DOHH2 (cell line): ENCODE measurements at regions not wholly inside any gene's neighbourhood (a gene's known extent, or its start where the extent isn't known, plus 50 kb on each side); places are given as distances from the start of the nearest gene placed in this dataset.

Experiments
- H3F3A ChIP-seq: fragments of 200-600 bp; sonication (generic), shearing (Covaris generic); 2 replicates; pipeline ENCODE4 v1.6.0; 2016; ENCODE audit warnings: antibody characterized with exemption, mild to moderate bottlenecking; ENCODE audit not compliant: control insufficient read depth, insufficient read depth
- H3K27ac ChIP-seq: fragments of 200-600 bp; sonication (generic); 2 replicates; pipeline ENCODE4 v1.5.1; 2014; ENCODE audit warnings: low read depth, mild to moderate bottlenecking, low read length, moderate library complexity
- H3K27me3 ChIP-seq: fragments of 200-600 bp; sonication (generic); 2 replicates; pipeline ENCODE4 v1.6.1; 2014; ENCODE audit warnings: mild to moderate bottlenecking, low read length, mixed read lengths; ENCODE audit not compliant: control insufficient read depth
- H3K36me3 ChIP-seq: fragments of 200-600 bp; sonication (generic); 2 replicates; pipeline ENCODE4 v1.6.1; 2014; ENCODE audit warnings: mild to moderate bottlenecking, low read length, moderate library complexity, mixed read lengths; ENCODE audit not compliant: control insufficient read depth
- H3K4me1 ChIP-seq: fragments of 200-600 bp; sonication (generic); 2 replicates; pipeline ENCODE4 v1.6.1; 2014; ENCODE audit warnings: mild to moderate bottlenecking, low read length, mixed read lengths; ENCODE audit not compliant: control insufficient read depth
- H3K4me2 ChIP-seq: fragments of 200-600 bp; sonication (generic); 2 replicates; pipeline ENCODE4 v1.6.0; 2014; ENCODE audit warnings: mild to moderate bottlenecking, low read length, moderate library complexity
- H3K4me3 ChIP-seq: fragments of 200-600 bp; sonication (generic); 2 replicates; pipeline ENCODE4 v1.5.1; 2014; ENCODE audit warnings: mild to moderate bottlenecking, low read length, mixed read lengths
- H3K79me2 ChIP-seq: fragments of 200-600 bp; sonication (generic); 2 replicates; pipeline ENCODE4 v1.6.1; 2014; ENCODE audit warnings: mild to moderate bottlenecking, low read length, mixed read lengths; ENCODE audit not compliant: control insufficient read depth
- H3K9me2 ChIP-seq: fragments of 200-600 bp; sonication (generic); replicated peaks from 2 replicates; pipeline ENCODE4 v1.6.1; 2014; ENCODE audit warnings: mild to moderate bottlenecking, low read length, mixed read lengths; ENCODE audit not compliant: control insufficient read depth
- H3K9me3 ChIP-seq: fragments of 200-600 bp; sonication (generic); 2 replicates; pipeline ENCODE4 v1.6.1; 2014; ENCODE audit warnings: antibody characterized with exemption, low read length, mixed read lengths; ENCODE audit not compliant: control insufficient read depth, insufficient read depth
- H4K20me1 ChIP-seq: fragments of 200-600 bp; sonication (generic); 2 replicates; pipeline ENCODE4 v1.6.0; 2014; ENCODE audit warnings: low read depth, mild to moderate bottlenecking, antibody characterized with exemption, low read length, moderate library complexity; ENCODE audit not compliant: control insufficient read depth, insufficient read depth
- CTCF ChIP-seq: fragments of 200-600 bp; sonication (generic); IDR thresholded peaks from one replicate; pipeline ENCODE4 v1.5.1; 2014; ENCODE audit warnings: antibody characterized with exemption, mild to moderate bottlenecking, low read depth, low read length; ENCODE audit not compliant: poor library complexity, severe bottlenecking
- EZH2phosphoT487 ChIP-seq: fragments of 200-600 bp; sonication (generic); IDR thresholded peaks from 2 replicates; pipeline ENCODE4 v1.6.1; 2017; ENCODE audit warnings: borderline replicate concordance, mild to moderate bottlenecking, antibody characterized with exemption, low read length, moderate library complexity, mixed read lengths

GRCh38 chr14:23828001-23828400 is 125.6 kb upstream of the DHRS4 start:
- Histone ChIP-seq H3K4me3 (no peak overlapping the region), H4K20me1 (no peaks in the 10 kb centered on the region), H3K79me2 (no peaks in the 10 kb centered on the region), H3F3A (no peaks in the 10 kb centered on the region), H3K4me1 (no peaks in the 10 kb centered on the region), H3K27me3 (no peaks in the 10 kb centered on the region), H3K4me2 (no peak overlapping the region), H3K9me3 (no peaks in the 10 kb centered on the region), H3K9me2 (no peaks in the 10 kb centered on the region), H3K27ac (no peak overlapping the region), H3K36me3 (no peaks in the 10 kb centered on the region)
- TF ChIP-seq EZH2phosphoT487 (no peak), CTCF (no peak)

GRCh38 chr14:23828616-23829015 is 125.0 kb upstream of the DHRS4 start:
- Histone ChIP-seq H3K9me3 (no peaks in the 10 kb centered on the region), H3K4me2 (no peak overlapping the region), H3K79me2 (no peaks in the 10 kb centered on the region), H3K27ac (no peak overlapping the region), H3K4me3 (no peak overlapping the region), H3K9me2 (no peaks in the 10 kb centered on the region), H3K36me3 (no peaks in the 10 kb centered on the region), H4K20me1 (no peaks in the 10 kb centered on the region), H3F3A (no peaks in the 10 kb centered on the region), H3K4me1 (no peaks in the 10 kb centered on the region), H3K27me3 (no peaks in the 10 kb centered on the region)
- TF ChIP-seq CTCF (no peak), EZH2phosphoT487 (no peak)

- H3F3A ChIP-seq, result no peaks in the 10 kb centered on the region
- H3K27me3 ChIP-seq, result no peaks in the 10 kb centered on the region
- no peak for TF ChIP-seq CTCF
- no peak for TF ChIP-seq EZH2phosphoT487
- H3K4me3 ChIP-seq, result no peak overlapping the region
- no peak overlapping the region for H3K27ac ChIP-seq
- no peaks in the 10 kb centered on the region for H3K4me1 ChIP-seq
- H3K36me3 ChIP-seq, result no peaks in the 10 kb centered on the region
- no peak overlapping the region for H3K4me2 ChIP-seq
- no peaks in the 10 kb centered on the region for H4K20me1 ChIP-seq
- no peaks in the 10 kb centered on the region for H3K9me2 ChIP-seq
- no peaks in the 10 kb centered on the region for H3K9me3 ChIP-seq
- H3K79me2 ChIP-seq, result no peaks in the 10 kb centered on the region
These were observed 123.7 kb upstream of the DHRS4 start for GRCh38 chr14:23829736-23830471.
